NCI-H1417 treated with DMSO at 0.1 percent for 48 hours (cell line): ENCODE measurements at regions not wholly inside any gene's neighbourhood (a gene's known extent, or its start where the extent isn't known, plus 50 kb on each side); places are given as distances from the start of the nearest gene placed in this dataset.

Experiments
- DNase-seq: peaks from one replicate; lab custom pipeline; 2025; lab: John Stamatoyannopoulos, UW

DNA sequence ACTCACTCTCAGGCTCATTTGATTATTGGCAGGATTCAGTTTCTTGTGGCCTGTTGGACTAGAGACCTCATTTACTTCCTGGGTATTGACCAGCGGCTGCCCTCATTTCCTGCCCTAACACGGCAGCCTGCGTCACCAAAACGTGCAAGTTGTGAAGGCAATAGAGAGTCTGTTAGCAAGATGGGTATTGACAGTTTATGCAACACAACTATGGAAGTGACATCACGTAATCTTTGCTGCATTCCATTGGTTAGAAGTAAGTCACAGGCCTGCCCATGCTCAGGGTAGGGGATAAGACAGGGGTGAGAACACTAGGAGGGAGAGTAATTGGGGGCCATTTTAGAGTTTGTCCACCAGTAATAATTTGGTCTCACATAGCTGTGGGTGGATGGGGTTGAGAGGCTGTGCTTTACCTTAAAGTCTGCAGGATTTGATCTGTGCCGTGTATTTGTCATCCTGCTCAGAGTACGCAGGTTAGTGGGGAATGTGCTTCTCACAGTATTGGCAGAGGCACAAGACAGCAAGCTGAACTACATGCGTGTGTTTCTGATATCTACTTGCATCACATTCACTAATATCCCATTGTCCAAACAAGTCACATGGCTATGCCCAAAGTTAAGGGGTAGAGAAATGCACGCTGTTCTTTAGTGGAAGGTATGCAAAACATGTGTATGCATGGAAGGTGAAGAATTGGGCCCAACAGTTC lies 83.3 kb downstream of the EDEM1 start:
- no peak for DNase-seq

- no peak for DNase-seq
Observed at GRCh38 chr3:5271372-5271683, 83.8 kb downstream of the EDEM1 start.

DNA sequence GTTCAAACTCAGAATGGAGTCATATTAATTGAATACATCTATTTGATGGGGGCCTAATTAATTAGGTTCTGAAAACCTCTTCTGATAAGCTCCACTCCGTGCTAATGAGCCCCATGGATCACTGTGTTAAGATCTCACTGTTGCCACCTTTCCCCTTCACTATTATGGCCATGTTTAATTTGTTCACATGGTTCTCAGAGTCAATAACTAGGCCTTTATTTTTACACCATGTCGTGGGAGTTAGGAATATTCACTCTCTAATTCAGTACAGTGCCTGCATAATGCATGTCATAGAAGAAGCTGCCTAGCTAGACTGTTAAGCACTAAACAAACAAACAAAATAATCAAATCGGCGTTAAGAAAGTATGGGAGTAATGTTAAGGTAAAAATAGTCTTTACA lies 84.9 kb downstream of the EDEM1 start:
- DNase-seq: no peak

DNA sequence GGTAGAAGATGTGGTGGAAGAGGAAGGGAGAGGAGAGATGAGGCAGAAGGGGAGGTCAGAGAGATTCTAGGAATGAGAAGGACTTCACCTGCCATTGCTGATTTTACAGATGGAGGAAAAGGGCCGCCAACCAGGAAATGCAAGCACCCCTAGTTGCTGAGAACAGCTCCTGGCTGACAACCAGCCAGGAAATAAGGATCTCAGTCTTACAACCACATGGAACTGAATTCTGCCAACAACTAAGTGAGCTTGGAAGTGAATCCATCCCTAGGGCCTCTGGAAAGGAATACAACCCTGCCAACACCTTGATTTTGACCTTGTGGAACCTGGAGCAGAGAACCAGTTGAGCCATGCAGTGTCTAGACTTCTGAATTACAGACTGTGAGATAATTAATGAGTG lies 86.6 kb downstream of the EDEM1 start:
- DNase-seq: no peak

DNA sequence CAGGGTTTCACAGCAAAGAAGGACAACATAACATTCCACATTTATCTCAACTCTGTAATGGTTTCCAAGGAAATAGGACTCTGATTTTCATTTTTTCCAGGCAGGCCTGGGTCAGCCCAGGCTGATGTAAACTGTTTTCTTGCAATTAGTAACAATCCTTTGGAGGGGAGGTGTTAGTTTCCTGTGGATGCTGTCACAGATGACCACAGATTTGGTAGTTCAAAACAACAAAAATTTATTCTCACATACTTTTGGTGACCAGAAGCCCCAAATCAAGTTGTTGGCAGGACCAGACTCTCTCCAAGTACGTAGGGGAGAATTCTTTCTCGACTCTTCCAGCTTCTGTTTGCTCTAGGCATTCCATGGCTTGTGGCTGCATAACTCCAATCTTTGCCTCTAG lies 88.0 kb downstream of the EDEM1 start:
- no peak for DNase-seq

DNA sequence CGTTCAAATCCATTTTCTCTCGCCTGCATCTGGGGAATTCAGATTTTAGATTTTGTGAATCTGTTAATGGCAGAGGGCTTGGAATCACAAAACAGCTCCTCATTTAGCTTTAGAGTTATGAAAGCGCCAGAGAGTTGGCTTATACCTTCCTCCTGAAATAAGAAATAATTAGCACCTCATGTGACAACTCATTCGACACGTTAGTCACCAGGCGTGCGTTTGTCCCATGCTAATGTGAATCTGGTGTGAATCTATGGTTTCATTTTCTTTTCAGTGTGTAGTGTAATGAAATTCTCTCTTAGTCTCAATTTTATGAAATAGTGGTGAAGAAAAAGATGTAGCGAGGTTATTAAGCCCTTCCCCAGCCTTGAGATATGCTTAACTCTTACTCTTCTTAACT lies 89.4 kb downstream of the EDEM1 start:
- DNase-seq: no peak

GRCh38 chr3:5277612-5278236 lies 90.2 kb downstream of the EDEM1 start:
- DNase-seq: no peak

DNA sequence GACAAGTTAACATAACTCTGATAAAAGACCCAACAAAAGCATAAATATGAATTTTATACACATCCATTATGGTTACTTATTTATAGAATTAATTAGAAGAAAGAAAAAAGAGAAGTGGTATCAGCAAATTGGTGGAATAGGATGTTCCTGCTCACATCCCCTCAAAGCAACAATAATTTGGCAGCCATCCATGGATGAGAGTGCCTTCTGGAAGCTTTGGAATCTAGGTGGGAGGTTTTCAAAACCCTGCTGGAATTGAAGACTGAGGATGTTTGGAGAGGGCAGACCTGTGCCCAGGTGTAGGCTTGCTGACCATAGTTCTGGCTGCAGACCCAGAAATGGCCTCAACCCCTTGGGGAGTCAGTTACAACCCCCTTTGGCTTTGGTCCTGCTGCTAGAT lies 91.2 kb downstream of the EDEM1 start:
- DNase-seq: no peak

GRCh38 chr3:5282703-5283102 lies 95.2 kb downstream of the EDEM1 start:
- DNase-seq: no peak

- no peak for DNase-seq
Observed at GRCh38 chr3:5285439-5285838, 97.9 kb downstream of the EDEM1 start.

DNA sequence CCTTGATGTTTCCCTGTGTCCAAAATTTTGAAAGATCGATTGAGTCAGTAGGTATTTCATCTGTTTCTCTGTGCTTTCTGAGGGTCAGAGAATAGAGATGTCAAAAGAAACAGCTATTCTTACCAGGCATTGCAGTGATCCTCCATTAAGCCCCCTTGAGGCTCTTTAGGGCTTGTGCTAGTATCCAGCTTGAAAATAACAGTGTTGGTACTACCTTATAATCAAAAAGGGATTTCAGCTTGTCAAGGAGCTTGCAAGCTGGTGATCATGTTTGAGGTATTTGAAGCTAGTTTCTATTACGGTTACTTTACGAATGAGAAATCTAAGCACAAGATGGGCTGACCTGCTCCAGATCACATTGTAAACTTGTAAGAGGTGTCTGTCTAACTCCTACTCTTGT lies 103.4 kb downstream of the EDEM1 start:
- DNase-seq: no peak

DNA sequence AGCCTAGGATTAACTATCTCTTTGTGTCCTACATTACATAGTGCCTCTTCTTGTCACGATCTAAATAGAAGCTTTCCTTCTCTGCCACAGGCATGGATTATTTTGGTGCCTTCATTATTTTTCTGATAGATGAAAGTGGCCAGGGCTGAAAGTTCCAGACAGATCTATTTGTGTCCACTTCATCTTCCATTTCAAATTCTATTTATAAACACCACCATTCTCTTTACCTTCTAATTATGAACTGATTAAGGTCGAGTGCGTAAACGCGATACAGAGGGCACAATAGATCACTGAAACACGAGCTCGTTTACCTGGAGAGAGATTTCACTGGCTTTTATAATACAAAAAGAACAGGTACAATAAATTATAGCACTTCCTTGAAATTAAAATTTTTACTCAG lies 105.0 kb downstream of the EDEM1 start:
- no peak for DNase-seq

DNA sequence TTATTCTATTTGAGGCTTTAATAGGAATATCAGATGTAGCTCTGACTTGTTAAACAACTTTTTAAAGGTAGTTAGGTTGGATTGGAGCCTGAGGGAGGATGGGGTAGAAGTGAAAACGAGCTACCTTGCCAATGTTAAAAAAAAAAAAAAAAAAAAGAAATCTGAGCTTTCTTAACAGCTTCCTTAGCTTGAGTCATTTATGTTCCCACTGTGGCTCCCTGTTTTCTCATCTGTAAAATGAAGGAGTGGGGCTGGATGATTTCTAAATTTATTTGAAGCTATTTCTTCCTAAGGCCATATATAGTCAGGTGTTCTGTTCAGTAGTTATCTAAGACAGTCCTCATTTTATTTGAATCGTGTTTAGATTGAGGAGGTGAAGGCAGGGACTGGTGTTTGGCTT lies 105.7 kb downstream of the EDEM1 start:
- no peak for DNase-seq

GRCh38 chr3:5294356-5294755 lies 106.8 kb downstream of the EDEM1 start:
- no peak for DNase-seq

- no peak for DNase-seq
Observed at GRCh38 chr3:5295191-5295690, 107.7 kb downstream of the EDEM1 start.

GRCh38 chr3:5296362-5296761 lies 108.9 kb downstream of the EDEM1 start:
- no peak for DNase-seq

GRCh38 chr3:5297895-5298294 lies 110.4 kb downstream of the EDEM1 start:
- DNase-seq: no peak

DNA sequence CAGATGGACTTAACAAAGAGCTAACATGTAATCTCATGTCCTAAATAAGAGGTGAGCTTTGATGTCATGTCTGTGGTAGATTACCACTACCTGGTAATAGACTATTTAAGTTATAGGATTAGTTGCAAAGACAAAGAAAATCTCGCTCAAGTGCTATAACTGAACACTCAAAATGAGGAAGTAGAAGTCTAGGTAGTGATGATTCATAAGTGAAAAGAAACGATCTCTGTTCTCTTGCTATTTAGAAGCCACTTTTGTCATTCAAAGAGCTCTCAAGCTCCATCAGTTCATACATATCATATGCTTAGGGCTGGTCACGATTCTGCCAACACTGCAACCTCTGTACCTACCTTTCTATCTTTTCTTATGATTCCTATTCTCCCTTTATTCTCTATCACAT lies 110.9 kb downstream of the EDEM1 start:
- DNase-seq: no peak

DNA sequence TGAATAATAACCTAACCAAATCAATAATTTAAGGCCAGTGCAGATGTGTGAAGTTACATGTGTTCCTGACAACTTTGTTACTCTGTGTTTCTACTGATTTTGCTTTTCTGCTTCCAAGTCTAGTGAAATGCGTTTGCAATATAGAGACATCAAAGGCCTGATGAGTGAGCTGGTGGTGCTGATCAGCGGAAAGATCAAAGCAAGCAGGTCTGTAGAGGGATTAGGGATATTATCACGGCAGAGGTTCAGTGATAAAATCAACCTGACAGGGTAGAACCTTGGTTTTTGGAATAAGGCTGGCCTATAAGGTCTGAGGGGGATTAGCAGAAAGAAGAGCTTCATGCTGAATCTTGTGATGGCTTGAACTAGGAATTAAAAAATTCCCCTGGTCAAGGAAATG lies 111.7 kb downstream of the EDEM1 start:
- DNase-seq: no peak

GRCh38 chr3:5300638-5301037 lies 113.1 kb downstream of the EDEM1 start:
- no peak for DNase-seq

- DNase-seq: no peak
Observed at GRCh38 chr3:5301651-5302297, 114.3 kb downstream of the EDEM1 start.

- DNase-seq: no peak
Observed at GRCh38 chr3:5302661-5303060, 115.2 kb downstream of the EDEM1 start.

- DNase-seq: no peak
Observed at GRCh38 chr3:5304188-5304587, 116.7 kb downstream of the EDEM1 start.
